Gastroesophageal sphincter (tissue), 3 donors: ENCODE measurements at regions not wholly inside any gene's neighbourhood (a gene's known extent, or its start where the extent isn't known, plus 50 kb on each side); places are given as distances from the start of the nearest gene placed in this dataset.

Experiments
- EP300 ChIP-seq: sonication (generic); formaldehyde crosslinking; IDR thresholded peaks from one replicate; pipeline ENCODE4 v1.6.1; 2017; ENCODE audit warnings: antibody characterized with exemption, mild to moderate bottlenecking
- TF ChIP-seq, protein P1 (sequence below), 4 experiments: fragments of 200-600 bp in 2 of 4; fragments of 450-650 bp in 2 of 4; sonication (generic) in 1 of 4; IDR thresholded peaks; one replicate each; pipeline ENCODE4 v1.5.1; 2017 to 2019; ENCODE audit warnings: antibody characterized with exemption in 4 of 4, mild to moderate bottlenecking in 2 of 4, moderate library complexity in 2 of 4

DNA sequence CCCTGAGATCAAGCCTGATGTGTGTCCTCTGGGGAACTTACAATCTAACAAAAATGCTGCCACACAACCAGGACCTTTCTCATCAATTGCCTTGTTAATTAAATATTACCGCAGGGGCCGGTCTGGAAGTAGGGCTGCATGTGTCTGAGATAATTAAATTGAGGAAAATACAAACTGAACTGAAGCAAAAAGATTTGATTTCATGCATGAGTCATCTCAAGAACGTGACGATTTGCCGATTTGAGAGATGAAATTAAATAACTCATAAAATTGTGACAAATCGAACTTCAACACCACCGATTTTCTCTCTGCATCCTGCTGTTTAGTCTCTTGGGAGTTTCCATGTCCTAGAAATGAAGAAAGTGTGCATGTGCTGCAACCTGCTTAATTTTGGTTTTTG is 94.6 kb upstream of the DAAM1 start:
- TF ChIP-seq, protein P1, sequence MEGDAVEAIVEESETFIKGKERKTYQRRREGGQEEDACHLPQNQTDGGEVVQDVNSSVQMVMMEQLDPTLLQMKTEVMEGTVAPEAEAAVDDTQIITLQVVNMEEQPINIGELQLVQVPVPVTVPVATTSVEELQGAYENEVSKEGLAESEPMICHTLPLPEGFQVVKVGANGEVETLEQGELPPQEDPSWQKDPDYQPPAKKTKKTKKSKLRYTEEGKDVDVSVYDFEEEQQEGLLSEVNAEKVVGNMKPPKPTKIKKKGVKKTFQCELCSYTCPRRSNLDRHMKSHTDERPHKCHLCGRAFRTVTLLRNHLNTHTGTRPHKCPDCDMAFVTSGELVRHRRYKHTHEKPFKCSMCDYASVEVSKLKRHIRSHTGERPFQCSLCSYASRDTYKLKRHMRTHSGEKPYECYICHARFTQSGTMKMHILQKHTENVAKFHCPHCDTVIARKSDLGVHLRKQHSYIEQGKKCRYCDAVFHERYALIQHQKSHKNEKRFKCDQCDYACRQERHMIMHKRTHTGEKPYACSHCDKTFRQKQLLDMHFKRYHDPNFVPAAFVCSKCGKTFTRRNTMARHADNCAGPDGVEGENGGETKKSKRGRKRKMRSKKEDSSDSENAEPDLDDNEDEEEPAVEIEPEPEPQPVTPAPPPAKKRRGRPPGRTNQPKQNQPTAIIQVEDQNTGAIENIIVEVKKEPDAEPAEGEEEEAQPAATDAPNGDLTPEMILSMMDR (IDR thresholded peaks at IDR 0.05), result no peak
- no peak for TF ChIP-seq EP300
